ENCODE measurements at regions not wholly inside any gene's neighbourhood (a gene's known extent, or its start where the extent isn't known, plus 50 kb on each side); places are given as distances from the start of the nearest gene placed in this dataset.
A peak's percentile ranks its signal among the peaks of the same experiment; 100 is the strongest.
"Not testable (repeated sequence)": the region's sequence is repeated elsewhere in the genome, so short reads cannot be mapped to it uniquely, and the experiment has no call there.

DNA sequence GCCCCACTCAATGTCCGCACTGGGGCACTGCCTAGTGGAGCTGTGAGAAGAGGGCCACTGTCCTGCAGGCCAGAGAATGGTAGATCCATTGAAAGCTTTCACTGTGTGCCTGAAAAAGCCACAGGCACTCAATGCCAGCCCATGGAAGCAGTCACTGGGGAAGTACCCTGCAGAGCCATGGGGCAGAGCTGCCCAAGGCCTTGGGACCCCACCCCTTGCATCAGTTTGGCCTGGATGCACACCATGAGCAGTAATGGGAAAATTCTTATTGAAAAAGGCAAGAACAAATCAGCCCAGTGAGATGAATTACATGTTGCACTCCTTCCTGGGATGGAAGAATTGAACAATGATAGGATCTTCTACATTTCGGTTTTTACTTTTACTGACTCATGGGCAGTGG is 447.1 kb downstream of the SPATA31A1 start:
- H3K36me3 ChIP-seq (ENCODE audit: insufficient read depth, low read length); H3K4me1 ChIP-seq (ENCODE audit: insufficient read depth, low read length); H2AFZ ChIP-seq (ENCODE audit: low read depth, low read length); H3K9ac ChIP-seq (ENCODE audit: low read depth, low read length); H3K27me3 ChIP-seq (ENCODE audit: insufficient read depth, low read length, poor library complexity); ATAC-seq (ENCODE audit: insufficient read depth, low read depth); H3K4me3 ChIP-seq (ENCODE audit: low read depth in 1 of 2, low read length in 2 of 2); H3K79me2 ChIP-seq (ENCODE audit: insufficient read depth, low read length); H3K9me3 ChIP-seq (ENCODE audit: insufficient read depth, low read length, severe bottlenecking); DNase-seq; H3K27ac ChIP-seq (ENCODE audit: low read length); H4K20me1 ChIP-seq (ENCODE audit: insufficient read depth, low read length); H3K4me2 ChIP-seq (ENCODE audit: insufficient read depth, low read length): not testable (repeated sequence)

DNA sequence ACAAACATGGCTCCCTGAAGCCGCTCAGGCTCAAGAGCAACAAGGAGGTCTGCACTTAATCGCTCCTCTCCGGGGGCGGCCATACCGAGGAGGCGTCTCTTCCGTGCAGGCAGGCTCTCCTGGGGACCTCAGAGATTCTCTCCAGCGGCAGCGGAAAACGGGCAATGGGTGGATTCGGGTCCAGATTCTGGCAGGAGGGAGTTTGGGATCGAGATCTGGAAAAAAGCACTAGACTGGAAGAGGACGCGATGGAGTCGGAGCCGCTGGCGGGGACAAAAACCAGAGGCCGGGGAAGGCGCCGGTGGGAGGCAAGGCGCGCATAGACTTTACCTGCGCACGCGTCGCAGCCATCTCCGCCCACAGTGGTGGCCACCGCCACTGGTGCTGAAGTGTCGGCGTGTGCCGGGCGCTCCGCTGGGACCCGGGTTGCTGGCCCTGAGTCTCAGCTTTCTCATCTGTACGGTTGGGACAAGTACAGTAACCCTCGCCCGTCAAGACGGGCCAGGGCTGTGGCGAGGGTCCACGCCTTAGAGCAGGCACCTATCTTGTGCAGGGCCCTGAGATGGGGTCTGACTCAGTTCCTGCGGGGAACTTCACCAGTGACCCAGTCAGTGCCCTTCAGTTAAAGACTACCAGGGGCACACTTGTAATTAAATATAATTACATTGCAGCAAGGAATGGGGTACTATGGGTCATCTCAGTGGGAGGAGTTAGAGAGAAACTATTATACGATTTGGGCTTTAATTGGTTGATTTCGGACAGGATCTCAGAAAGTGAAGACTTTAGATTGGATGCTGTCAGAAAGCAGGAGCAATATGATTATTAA is 454.1 kb downstream of the SPATA31A1 start:
- H2AFZ ChIP-seq (ENCODE audit: low read depth, low read length); H3K27ac ChIP-seq (ENCODE audit: low read length); H4K20me1 ChIP-seq (ENCODE audit: insufficient read depth, low read length); H3K9ac ChIP-seq (ENCODE audit: low read depth, low read length); H3K9me3 ChIP-seq (ENCODE audit: insufficient read depth, low read length, severe bottlenecking); ATAC-seq (ENCODE audit: insufficient read depth, low read depth); H3K27me3 ChIP-seq (ENCODE audit: insufficient read depth, low read length, poor library complexity); H3K4me3 ChIP-seq (ENCODE audit: low read depth in 1 of 2, low read length in 2 of 2); DNase-seq; H3K4me1 ChIP-seq (ENCODE audit: insufficient read depth, low read length); H3K79me2 ChIP-seq (ENCODE audit: insufficient read depth, low read length); H3K4me2 ChIP-seq (ENCODE audit: insufficient read depth, low read length); H3K36me3 ChIP-seq (ENCODE audit: insufficient read depth, low read length): not testable (repeated sequence)

DNA sequence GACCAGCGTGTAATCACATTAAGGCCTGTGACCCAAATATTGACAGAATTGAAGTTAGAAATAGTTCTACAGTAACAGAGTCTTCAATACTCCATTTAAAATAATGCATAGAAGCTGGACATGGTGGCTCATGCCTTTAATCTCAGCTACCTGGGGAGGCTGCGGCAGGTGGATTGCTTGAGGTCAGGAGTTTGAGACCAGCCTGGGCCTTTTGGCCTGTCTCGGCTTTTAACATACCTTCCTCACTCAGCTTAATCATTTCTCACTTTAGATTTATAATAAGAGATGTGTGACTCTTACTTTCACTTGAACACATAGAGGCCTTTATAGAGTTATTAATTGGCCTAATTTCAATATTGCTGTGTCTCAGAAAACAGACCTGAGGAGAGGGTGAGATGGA is 454.9 kb downstream of the SPATA31A1 start:
- H3K36me3 ChIP-seq (ENCODE audit: insufficient read depth, low read length); H3K27ac ChIP-seq (ENCODE audit: low read length); H2AFZ ChIP-seq (ENCODE audit: low read depth, low read length); H3K9ac ChIP-seq (ENCODE audit: low read depth, low read length); H3K9me3 ChIP-seq (ENCODE audit: insufficient read depth, low read length, severe bottlenecking); H3K4me3 ChIP-seq (ENCODE audit: low read depth in 1 of 2, low read length in 2 of 2); ATAC-seq (ENCODE audit: insufficient read depth, low read depth); DNase-seq; H3K79me2 ChIP-seq (ENCODE audit: insufficient read depth, low read length); H3K27me3 ChIP-seq (ENCODE audit: insufficient read depth, low read length, poor library complexity); H3K4me2 ChIP-seq (ENCODE audit: insufficient read depth, low read length); H4K20me1 ChIP-seq (ENCODE audit: insufficient read depth, low read length); H3K4me1 ChIP-seq (ENCODE audit: insufficient read depth, low read length): not testable (repeated sequence)

DNA sequence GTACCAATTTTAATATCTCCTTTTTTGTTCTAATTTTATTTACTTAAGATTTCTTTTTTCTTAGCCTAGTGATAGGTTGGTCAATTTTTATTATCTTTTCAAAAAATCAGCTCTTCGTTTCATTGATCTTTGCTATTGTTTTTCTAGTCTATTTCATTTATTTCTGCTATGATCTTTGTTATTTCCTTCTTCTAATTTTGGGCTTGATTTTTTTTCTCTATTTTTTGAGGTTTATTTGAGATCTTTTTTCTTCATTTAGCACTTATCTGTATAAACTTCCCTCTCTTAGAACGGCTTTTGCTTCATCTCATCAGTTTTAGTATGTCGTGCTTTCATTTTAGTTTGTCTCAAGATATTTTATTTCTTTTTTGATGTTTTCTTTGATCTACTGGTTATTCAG is 456.1 kb downstream of the SPATA31A1 start:
- not testable (repeated sequence) for H3K27me3 ChIP-seq (ENCODE audit: insufficient read depth, low read length, poor library complexity); H3K9ac ChIP-seq (ENCODE audit: low read depth, low read length); H3K4me3 ChIP-seq (ENCODE audit: low read depth in 1 of 2, low read length in 2 of 2); H3K79me2 ChIP-seq (ENCODE audit: insufficient read depth, low read length); DNase-seq; H3K4me1 ChIP-seq (ENCODE audit: insufficient read depth, low read length); H3K4me2 ChIP-seq (ENCODE audit: insufficient read depth, low read length); ATAC-seq (ENCODE audit: insufficient read depth, low read depth); H2AFZ ChIP-seq (ENCODE audit: low read depth, low read length); H3K36me3 ChIP-seq (ENCODE audit: insufficient read depth, low read length); H3K27ac ChIP-seq (ENCODE audit: low read length); H3K9me3 ChIP-seq (ENCODE audit: insufficient read depth, low read length, severe bottlenecking); H4K20me1 ChIP-seq (ENCODE audit: insufficient read depth, low read length)

DNA sequence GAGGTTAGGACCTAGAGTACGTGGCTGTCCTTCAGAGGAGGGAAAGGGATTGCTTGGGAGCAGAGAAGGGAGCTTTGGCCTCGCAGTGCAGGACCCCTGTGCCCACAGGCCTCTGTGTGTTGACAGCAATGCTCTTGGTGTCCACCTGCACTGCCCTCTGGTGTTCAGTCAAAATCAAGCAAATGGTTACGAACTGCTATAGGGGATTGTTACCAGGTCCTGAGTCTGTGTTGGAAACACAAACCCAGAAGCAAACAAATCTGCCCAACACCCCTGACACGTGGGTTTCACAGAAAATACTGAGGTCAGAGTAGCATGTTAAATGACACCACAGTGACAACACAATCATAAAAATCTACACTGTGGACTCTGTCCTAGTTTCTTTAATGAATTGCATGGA is 473.0 kb downstream of the SPATA31A1 start:
- not testable (repeated sequence) for H2AFZ ChIP-seq (ENCODE audit: low read depth, low read length); H3K27ac ChIP-seq (ENCODE audit: low read length); DNase-seq; H3K36me3 ChIP-seq (ENCODE audit: insufficient read depth, low read length); H3K4me3 ChIP-seq (ENCODE audit: low read depth in 1 of 2, low read length in 2 of 2); H3K9ac ChIP-seq (ENCODE audit: low read depth, low read length); ATAC-seq (ENCODE audit: insufficient read depth, low read depth); H3K4me1 ChIP-seq (ENCODE audit: insufficient read depth, low read length); H4K20me1 ChIP-seq (ENCODE audit: insufficient read depth, low read length); H3K9me3 ChIP-seq (ENCODE audit: insufficient read depth, low read length, severe bottlenecking); H3K79me2 ChIP-seq (ENCODE audit: insufficient read depth, low read length); H3K27me3 ChIP-seq (ENCODE audit: insufficient read depth, low read length, poor library complexity); H3K4me2 ChIP-seq (ENCODE audit: insufficient read depth, low read length)
- TF ChIP-seq, protein P1, sequence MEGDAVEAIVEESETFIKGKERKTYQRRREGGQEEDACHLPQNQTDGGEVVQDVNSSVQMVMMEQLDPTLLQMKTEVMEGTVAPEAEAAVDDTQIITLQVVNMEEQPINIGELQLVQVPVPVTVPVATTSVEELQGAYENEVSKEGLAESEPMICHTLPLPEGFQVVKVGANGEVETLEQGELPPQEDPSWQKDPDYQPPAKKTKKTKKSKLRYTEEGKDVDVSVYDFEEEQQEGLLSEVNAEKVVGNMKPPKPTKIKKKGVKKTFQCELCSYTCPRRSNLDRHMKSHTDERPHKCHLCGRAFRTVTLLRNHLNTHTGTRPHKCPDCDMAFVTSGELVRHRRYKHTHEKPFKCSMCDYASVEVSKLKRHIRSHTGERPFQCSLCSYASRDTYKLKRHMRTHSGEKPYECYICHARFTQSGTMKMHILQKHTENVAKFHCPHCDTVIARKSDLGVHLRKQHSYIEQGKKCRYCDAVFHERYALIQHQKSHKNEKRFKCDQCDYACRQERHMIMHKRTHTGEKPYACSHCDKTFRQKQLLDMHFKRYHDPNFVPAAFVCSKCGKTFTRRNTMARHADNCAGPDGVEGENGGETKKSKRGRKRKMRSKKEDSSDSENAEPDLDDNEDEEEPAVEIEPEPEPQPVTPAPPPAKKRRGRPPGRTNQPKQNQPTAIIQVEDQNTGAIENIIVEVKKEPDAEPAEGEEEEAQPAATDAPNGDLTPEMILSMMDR (IDR thresholded peaks at IDR 0.05; ENCODE audit: borderline replicate concordance, extremely low read depth, low read length, poor library complexity, severe bottlenecking), result peak; percentile 14

All from DND-41 (cell line).